ACHN (cell line): ENCODE measurements at regions not wholly inside any gene's neighbourhood (a gene's known extent, or its start where the extent isn't known, plus 50 kb on each side); places are given as distances from the start of the nearest gene placed in this dataset.
A peak's percentile ranks its signal among the peaks of the same experiment; 100 is the strongest.

Experiments used
- DNase-seq: peaks from one replicate; pipeline ENCODE4 v3.0.0-alpha.2; 2015
- in situ Hi-C: cut with HindIII; loops from 2 replicates; pipeline ENCODE4 v1.10.0; 2017; ENCODE audit warnings: low sequenced_read_pairs, low pct_ligation_motif_present, low pct_unique_long_range_greater_than_20kb

DNA sequence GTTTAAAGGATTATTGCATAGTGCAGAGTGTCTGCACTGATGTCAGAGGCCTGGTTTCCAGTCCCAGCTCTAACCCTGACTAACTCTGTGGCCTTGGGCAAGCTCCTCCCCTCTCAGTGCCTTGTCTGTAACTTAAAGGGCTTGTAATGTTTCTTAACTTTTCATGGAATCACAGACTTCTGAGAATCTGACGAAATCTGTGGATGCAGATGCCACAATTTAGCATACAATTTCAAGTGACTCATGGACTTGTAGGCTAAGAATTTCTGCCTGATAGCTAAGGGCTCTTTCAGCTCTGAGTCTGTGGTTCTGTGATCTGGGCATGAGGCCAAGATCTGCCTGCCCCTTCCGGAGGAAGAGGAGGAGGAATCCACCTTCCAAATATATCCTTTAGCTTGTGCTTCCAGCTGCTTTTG lies 236.9 kb downstream of the AR start:
- in situ Hi-C loops = no loop called here
- peak; percentile 22 for DNase-seq

DNA sequence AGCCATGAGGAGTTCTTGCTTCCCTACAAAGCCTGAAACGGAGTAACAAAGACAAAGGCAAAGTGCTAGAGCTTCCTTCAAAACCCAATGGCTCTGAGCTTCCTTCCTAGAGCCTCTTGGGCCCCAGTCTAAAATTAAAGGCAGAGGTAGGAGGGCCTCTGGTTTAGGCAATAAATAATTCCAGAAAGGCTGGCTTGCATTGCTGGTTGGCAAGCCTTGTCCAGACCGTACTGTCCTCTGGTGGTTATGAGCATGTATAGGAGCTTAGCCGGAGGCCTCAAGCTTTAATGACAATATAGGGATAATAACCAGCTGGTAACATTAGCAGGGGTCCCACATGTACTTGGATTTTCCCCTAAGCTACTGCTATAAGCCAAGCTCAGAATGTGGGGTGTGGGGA lies 237.3 kb downstream of the AR start:
- in situ Hi-C loops = no loop called here
- no peak for DNase-seq

DNA sequence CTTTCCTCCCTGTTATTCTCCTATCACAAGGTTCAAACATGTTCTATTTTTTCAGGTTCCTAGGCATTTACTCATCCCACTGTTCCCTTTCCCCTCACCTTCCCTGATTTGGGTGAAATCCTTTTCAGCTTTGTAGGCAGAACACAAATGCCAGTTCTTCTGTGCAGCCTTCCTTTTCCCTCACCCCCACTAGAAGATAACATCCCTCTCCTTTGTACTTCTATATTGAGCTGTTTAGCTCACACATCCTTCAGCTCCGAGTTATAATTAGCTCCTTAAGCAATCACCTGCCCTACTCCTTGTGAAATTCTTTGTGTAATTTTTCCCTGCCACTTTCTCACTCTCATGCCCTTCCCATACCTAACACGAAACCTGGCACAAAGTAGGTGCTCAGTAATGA lies 240.9 kb downstream of the AR start:
- DNase-seq = no peak
- in situ Hi-C loops = no loop called here

DNA sequence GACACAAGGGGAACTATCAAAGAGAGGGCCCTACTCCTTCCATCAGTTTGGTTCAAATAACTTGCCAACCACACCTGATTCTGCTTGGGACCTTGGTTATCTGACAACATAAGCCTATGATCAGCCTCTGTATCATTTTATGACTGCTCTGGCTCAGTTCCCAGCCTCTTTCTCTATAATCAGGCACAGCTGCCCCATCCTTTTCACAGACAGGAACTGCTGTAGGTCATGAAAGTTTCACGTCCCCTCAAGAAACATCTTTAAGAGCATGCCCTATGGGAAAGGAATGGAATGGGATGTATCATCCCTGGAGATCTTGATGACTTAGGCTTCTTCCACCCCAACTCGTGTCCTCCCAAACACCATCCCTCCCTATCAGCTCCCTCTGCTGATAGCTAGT lies 243.4 kb downstream of the AR start:
- in situ Hi-C loops = no loop called here
- no peak for DNase-seq

DNA sequence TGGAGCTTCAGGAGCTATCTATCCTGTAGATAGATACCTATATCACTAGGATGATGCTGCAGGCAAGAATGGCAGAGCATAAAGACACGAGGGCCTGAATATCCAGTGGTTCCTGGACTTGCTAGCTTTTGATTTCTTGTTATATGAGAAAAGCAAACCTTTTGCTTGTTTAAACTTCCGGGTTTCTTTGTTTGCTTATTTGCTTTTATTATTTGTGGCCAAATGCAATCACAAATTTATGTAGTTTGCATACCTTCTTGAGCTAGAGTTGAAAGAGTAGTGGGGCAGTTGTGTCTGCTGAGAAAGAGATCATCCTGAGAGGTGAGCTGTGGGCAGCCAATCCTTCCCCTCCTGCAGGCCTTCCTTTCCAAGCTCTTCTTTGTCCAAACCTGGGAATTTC lies 245.7 kb downstream of the AR start:
- in situ Hi-C loops = no loop called here
- no peak for DNase-seq
